ENCODE measurements at regions not wholly inside any gene's neighbourhood (a gene's known extent, or its start where the extent isn't known, plus 50 kb on each side); places are given as distances from the start of the nearest gene placed in this dataset.

DNA sequence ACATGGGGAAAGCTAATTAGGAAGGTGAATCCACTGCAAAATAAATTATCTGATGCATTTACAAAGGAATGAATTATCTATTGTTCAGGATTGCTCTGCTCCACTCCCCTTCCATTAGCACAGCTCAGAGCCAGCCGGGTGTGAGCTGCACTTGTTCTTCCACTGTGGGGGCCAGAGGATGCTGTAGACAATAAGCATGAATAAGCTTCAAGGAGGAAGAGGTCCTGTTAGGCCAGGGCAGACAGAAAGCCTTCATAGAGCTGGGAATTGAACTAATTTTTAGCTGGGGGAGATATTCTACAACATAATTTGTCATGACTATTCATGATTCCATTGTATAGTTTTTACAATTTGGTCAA is 137.6 kb upstream of the MAX start:
- TF ChIP-seq CTCF (IDR thresholded peaks at IDR 0.05; ENCODE audit: insufficient read depth, low read length), result no peak
- TF ChIP-seq, protein P1, sequence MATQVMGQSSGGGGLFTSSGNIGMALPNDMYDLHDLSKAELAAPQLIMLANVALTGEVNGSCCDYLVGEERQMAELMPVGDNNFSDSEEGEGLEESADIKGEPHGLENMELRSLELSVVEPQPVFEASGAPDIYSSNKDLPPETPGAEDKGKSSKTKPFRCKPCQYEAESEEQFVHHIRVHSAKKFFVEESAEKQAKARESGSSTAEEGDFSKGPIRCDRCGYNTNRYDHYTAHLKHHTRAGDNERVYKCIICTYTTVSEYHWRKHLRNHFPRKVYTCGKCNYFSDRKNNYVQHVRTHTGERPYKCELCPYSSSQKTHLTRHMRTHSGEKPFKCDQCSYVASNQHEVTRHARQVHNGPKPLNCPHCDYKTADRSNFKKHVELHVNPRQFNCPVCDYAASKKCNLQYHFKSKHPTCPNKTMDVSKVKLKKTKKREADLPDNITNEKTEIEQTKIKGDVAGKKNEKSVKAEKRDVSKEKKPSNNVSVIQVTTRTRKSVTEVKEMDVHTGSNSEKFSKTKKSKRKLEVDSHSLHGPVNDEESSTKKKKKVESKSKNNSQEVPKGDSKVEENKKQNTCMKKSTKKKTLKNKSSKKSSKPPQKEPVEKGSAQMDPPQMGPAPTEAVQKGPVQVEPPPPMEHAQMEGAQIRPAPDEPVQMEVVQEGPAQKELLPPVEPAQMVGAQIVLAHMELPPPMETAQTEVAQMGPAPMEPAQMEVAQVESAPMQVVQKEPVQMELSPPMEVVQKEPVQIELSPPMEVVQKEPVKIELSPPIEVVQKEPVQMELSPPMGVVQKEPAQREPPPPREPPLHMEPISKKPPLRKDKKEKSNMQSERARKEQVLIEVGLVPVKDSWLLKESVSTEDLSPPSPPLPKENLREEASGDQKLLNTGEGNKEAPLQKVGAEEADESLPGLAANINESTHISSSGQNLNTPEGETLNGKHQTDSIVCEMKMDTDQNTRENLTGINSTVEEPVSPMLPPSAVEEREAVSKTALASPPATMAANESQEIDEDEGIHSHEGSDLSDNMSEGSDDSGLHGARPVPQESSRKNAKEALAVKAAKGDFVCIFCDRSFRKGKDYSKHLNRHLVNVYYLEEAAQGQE (IDR thresholded peaks at IDR 0.05; ENCODE audit: insufficient replicate concordance, low read depth), result no peak
- no peak for TF ChIP-seq POLR2AphosphoS5 (IDR thresholded peaks at IDR 0.05; ENCODE audit: low read depth)

All from HL-60 (cell line).